ENCODE measurements at regions not wholly inside any gene's neighbourhood (a gene's known extent, or its start where the extent isn't known, plus 50 kb on each side); places are given as distances from the start of the nearest gene placed in this dataset.

DNA sequence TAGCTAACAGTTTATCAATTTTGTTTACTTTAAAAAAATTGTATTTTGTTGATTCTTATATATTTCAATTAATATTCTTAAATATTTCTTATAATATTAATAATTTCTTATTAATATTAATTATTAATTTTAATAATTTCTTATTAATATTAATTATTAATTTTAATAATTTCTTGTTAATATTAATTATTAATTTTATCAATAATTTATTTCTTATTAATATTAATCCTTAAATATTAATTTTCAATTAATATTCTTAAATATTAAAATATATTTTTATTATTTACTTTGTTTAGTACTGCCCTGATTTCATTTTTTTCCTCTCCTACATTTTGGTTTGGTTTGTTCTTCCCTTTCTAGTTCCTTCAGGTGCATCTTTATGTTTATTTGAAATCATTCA, 1208.1 kb downstream of the LRFN5 start:
- no peaks in the 10 kb centered on the region for H3K36me3 Mint-ChIP-seq (ENCODE audit: insufficient read depth)
- no peaks in the 10 kb centered on the region for H3K27me3 Mint-ChIP-seq
- TF ChIP-seq, protein P1, sequence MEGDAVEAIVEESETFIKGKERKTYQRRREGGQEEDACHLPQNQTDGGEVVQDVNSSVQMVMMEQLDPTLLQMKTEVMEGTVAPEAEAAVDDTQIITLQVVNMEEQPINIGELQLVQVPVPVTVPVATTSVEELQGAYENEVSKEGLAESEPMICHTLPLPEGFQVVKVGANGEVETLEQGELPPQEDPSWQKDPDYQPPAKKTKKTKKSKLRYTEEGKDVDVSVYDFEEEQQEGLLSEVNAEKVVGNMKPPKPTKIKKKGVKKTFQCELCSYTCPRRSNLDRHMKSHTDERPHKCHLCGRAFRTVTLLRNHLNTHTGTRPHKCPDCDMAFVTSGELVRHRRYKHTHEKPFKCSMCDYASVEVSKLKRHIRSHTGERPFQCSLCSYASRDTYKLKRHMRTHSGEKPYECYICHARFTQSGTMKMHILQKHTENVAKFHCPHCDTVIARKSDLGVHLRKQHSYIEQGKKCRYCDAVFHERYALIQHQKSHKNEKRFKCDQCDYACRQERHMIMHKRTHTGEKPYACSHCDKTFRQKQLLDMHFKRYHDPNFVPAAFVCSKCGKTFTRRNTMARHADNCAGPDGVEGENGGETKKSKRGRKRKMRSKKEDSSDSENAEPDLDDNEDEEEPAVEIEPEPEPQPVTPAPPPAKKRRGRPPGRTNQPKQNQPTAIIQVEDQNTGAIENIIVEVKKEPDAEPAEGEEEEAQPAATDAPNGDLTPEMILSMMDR (IDR thresholded peaks at IDR 0.05; ENCODE audit: unreplicated experiment) = no peak
- no peak overlapping the region for H3K4me3 Mint-ChIP-seq (ENCODE audit: low read depth)
- no peaks in the 10 kb centered on the region for H3K4me1 Mint-ChIP-seq (ENCODE audit: low read depth)
- no peaks in the 10 kb centered on the region for H3K9me3 Mint-ChIP-seq (ENCODE audit: low read depth)
- DNase-seq (ENCODE audit: low spot score, unreplicated experiment) = no peak
- H3K27ac Mint-ChIP-seq = no peak overlapping the region

DNA sequence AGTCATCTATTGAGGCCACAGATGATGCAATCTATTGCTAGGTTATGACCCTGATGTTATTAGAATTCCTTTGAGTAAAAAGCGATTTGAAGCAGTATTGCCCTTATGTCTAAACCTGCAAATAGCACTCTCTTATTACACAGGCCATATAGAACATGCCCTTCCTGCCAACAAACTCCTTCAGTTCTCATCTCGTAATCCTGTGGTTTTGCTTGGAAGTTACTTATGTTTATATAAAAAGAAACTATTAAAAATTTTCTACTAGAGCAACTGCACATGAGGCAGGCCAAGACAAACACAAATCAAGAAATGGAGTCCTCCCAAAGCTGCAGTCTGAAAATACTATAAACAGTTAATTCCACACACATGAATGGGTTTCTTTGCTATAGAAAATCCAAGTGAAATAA, 1200.2 kb downstream of the LRFN5 start:
- H3K4me3 Mint-ChIP-seq (ENCODE audit: low read depth) = no peak overlapping the region
- H3K36me3 Mint-ChIP-seq (ENCODE audit: insufficient read depth) = no peaks in the 10 kb centered on the region
- DNase-seq (ENCODE audit: low spot score, unreplicated experiment) = no peak
- TF ChIP-seq, protein P1 (IDR thresholded peaks at IDR 0.05; ENCODE audit: unreplicated experiment) = no peak
- no peak overlapping the region for H3K27ac Mint-ChIP-seq
- H3K4me1 Mint-ChIP-seq (ENCODE audit: low read depth) = peaks cover 6% of the 10 kb centered on the region
- H3K9me3 Mint-ChIP-seq (ENCODE audit: low read depth) = no peaks in the 10 kb centered on the region
- H3K27me3 Mint-ChIP-seq = no peaks in the 10 kb centered on the region

DNA sequence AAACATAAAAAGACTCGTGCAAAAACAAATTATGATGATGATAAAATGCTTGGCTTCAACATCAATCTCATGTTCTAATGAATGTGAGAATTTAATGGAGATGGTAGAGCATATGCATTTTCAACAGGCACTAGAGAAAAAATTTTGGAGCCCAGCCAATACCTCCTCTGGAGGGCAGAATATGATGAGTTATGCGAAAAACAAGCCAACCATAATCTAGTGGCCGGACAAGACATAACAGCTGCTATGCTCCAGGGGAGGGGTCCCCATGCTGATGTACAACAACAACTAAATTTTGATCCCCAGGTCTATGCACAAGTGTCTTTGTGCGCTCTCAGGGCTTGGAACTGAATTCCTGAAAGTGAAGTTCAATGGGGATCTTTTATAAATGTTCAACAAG, 1197.5 kb downstream of the LRFN5 start:
- Mint-ChIP-seq H3K4me3 (ENCODE audit: low read depth) (no peak overlapping the region), H3K27me3 (no peaks in the 10 kb centered on the region), H3K9me3 (ENCODE audit: low read depth) (no peaks in the 10 kb centered on the region), H3K27ac (no peak overlapping the region), H3K4me1 (ENCODE audit: low read depth) (peaks cover 6% of the 10 kb centered on the region), H3K36me3 (ENCODE audit: insufficient read depth) (no peaks in the 10 kb centered on the region)
- no peak for DNase-seq (ENCODE audit: low spot score, unreplicated experiment)
- TF ChIP-seq, protein P1 (IDR thresholded peaks at IDR 0.05; ENCODE audit: unreplicated experiment) = no peak

DNA sequence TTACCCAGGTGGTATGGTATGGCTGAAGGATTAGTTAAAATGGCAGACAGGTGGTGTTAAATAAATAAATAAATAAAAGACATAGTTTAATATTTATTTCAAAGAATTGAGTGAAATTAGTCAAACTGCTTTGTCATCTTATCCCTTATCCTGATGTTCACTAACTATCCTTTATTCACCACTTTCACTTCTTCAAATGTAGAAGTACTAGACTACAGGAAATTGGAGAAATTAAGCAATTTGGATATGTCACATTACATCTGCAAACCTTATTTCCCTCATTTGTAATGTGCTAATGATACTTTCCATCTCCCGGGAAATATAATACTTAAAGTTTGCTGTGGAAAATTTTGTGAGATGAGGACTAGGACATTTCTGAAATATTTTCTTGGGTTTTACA, 1195.7 kb downstream of the LRFN5 start:
- Mint-ChIP-seq H3K9me3 (ENCODE audit: low read depth) (peaks cover 13% of the 10 kb centered on the region), H3K36me3 (ENCODE audit: insufficient read depth) (no peaks in the 10 kb centered on the region), H3K27ac (no peak overlapping the region), H3K4me1 (ENCODE audit: low read depth) (peaks cover 6% of the 10 kb centered on the region), H3K4me3 (ENCODE audit: low read depth) (no peak overlapping the region), H3K27me3 (no peaks in the 10 kb centered on the region)
- DNase-seq (ENCODE audit: low spot score, unreplicated experiment) = no peak
- TF ChIP-seq, protein P1 (IDR thresholded peaks at IDR 0.05; ENCODE audit: unreplicated experiment) = no peak

DNA sequence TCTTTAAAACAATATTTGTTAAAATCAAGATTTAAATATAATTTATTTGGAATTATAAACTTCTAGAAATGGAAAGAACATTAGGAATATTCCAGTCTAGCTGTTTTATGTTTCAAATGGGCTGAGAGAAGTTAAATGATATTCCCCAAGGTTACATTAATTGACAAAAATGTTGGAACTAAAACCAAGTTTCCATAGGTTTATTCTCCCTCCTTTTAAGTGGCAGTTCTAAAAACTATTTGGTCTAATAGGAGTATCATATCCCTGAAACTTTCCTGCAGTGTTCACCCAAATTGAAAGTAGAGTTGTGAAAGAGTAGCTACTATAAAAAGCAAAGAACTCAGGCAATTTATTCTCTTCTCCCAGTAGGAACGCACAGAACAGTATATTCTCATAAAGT, 1185.5 kb downstream of the LRFN5 start:
- no peaks in the 10 kb centered on the region for H3K27me3 Mint-ChIP-seq
- H3K9me3 Mint-ChIP-seq (ENCODE audit: low read depth) = peaks cover 5% of the 10 kb centered on the region
- no peak overlapping the region for H3K27ac Mint-ChIP-seq
- H3K36me3 Mint-ChIP-seq (ENCODE audit: insufficient read depth) = no peaks in the 10 kb centered on the region
- TF ChIP-seq, protein P1 (IDR thresholded peaks at IDR 0.05; ENCODE audit: unreplicated experiment) = no peak
- no peaks in the 10 kb centered on the region for H3K4me1 Mint-ChIP-seq (ENCODE audit: low read depth)
- no peak overlapping the region for H3K4me3 Mint-ChIP-seq (ENCODE audit: low read depth)
- no peak for DNase-seq (ENCODE audit: low spot score, unreplicated experiment)
